GM21619 (cell line): ENCODE measurements at regions not wholly inside any gene's neighbourhood (a gene's known extent, or its start where the extent isn't known, plus 50 kb on each side); places are given as distances from the start of the nearest gene placed in this dataset.

Source experiments
- ATAC-seq: cut with Tn5 transposase; IDR thresholded peaks from one replicate; pipeline ENCODE4 v1.9.1; 2021; ENCODE audit not compliant: unreplicated experiment

DNA sequence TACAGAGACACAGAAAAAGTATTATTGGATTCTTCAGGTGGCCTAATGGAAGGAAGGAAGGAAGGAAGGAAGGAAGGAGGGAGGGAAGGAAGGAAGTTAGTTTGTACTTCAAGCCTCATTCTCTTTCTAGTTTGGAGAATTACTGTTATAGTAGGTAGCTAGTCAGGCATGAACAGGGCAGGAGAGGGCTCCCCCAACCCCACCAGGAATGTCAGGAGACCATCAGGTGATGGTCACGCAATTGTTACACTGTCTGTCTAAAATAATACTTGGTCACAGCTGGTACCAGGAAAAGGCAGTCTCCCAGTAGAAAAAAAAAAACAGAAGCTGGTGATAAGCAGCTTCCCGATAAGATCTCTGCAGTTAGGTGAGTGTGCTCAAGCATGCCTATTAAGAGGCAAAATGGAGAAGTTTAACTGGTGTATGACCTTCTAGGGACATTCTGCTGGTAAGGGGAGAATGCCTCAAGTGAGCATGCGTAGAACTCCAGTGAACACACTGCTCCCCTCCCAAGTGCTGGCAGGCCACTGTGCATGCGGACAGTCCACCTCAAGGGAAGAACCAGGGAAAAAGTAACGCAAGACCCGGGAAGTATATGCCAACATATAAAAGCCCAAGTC lies 358.4 kb upstream of the SOX5 start:
- ATAC-seq: no peak

DNA sequence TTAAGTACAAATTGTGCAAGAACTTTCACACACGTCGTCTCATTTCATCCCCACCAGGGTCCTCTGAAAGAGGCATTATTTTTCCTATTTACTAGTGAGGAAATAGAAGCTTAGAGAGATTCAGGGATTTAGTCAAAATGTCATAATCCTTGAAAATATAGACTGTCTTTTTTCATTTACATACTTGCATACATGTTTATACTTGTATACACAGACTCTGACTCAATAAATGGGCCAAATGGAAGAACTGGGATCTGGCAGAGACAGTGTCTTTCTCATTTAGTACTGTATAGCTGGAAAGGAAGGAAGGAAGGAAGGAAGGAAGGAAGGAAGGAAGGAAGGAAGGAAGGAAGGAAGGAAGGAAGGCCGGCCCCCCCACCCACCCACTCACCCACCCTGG lies 357.7 kb upstream of the SOX5 start:
- no peak for ATAC-seq

DNA sequence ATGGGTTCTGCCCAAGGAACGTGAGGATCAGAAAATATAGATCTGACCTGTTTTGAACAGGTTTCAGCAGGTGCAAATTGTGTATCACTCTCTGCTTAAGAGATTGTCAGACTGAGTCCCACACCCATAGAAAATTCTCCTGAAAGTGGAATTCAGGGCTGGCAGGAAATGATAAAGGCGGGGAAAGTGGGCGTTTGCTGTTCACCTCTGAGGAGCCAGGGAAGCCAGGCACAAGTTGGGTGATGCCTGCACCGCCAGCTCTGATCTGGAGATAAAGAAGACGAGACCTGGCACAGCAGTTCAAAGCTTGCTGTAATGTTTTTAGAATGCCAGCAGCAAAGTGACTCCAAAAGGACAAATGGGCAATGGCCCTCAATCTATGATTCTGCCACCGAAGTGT lies 356.5 kb upstream of the SOX5 start:
- ATAC-seq: no peak

DNA sequence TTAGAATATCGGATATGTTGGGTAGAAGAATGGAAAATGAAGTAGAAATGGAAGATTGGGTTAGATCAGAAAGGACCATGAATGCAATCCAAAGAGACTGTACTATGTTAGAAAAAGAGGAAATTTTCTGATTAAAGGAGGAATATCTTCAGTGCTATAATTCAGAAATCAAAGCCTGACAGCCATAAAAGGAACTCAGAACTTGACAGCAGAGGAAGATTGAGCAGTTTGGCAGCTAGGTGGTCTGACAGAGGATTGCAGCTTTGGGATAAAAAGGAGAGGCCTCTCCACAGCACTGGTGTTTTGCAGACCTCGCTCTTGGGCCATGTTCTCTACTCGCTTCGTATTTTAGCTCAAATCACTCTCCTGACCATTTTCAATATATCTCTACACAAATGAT lies 354.8 kb upstream of the SOX5 start:
- no peak for ATAC-seq

DNA sequence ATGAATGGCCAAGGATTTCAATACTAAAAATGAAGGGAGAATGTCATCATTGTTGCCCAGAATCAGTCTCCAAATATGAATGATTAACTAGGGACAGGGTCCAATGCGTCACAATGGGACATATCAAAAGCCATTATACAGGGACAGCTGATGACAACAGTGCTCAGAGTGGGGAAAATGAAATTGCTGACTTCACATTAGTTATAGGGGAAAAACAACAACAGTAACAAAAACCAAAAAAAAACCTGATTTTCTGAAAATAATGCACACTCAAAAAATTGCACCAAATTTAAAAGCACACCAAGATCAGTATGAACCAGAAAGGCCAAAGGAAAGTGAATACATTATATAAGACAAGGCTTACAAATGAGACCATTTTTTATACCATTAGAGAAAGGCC lies 353.2 kb upstream of the SOX5 start:
- ATAC-seq: no peak

DNA sequence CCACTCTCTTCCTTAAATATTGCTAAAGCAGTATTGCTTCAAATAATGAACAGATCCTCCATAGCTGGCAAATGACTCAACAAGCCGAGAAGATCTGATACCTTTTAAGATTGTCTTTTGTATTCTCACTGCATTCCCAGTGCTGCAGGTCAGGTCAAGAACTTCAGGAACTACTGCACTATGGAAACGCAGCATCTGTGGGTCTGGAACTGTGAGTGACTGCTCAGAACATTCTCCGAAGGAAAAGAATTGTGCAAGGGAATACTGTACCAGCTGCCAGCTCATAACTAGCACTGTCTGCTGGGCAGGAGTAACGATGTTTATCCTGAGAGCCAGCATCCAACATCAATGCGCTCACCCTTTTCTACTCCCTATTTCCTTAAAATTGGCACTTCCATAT lies 348.0 kb upstream of the SOX5 start:
- ATAC-seq: no peak

DNA sequence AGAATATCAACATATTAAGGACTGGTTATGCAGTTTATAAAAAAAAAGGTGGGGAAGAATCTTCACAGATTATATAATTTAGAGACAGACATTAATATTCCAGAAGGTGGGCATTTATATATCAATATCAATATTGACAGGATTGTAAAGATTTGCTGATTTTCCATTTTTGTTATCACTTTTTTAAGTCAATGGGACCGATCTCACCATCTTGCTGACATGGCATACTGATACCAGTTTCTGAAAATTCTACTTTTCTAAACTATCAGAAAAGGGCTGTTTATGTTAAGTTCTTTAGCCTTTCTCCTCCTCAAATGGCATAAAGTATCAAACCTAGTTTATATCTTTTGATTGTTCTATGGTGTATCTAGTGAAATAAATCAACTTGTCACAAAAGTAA lies 344.1 kb upstream of the SOX5 start:
- ATAC-seq: no peak

DNA sequence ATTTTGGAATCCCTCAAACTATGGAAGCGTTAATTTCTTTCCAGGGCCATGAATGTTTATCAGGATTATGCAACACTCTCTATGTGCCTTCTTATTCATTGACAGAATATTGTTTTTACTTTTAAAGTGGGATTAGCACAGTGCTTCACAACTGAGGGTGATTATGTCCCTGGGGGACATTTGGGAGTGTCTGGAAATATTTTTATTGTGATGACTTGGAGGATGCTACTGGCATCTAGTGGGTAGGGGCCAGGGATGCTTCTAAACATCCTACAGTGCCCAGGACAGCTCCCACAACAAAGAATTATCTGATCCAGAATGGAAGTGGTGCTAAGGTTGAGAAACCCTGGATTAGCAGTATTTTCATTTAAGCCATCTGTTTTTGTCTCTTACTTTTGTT lies 338.5 kb upstream of the SOX5 start:
- no peak for ATAC-seq

DNA sequence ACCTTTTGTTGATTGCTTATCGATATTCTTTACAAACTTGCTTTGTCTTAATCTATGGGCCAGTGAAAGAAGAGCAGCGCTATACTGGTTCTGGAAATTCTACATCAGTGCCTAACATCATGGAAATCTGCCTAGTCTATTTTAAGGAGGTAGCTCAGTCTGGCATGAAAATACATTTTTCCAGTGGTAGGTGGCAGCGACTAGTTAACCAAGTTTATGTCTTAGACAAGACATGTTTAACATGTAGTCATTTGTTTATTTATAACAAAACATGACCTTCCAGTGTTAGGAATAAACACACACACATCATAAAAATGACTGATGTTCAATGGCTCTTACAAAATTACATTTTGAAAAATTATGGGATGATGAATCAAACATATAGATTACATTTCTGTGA lies 336.0 kb upstream of the SOX5 start:
- no peak for ATAC-seq

DNA sequence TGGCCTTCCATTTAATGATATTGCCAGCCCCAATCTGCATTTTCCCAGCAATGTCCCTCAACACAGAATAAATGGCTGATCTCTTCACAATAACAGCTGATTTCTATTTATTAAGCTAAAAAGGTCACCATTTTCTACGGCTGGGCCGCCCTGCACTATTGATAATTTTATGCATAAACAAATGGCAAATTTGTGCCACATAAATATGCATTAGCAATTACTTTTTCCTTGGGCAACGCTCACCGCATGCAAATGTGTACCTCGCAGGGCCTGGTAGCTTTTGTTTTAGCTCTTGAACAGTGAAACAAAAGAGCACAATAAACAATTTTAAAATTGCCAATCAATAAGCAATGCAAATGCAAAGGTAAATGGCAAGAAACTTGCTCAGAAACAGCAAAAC lies 331.9 kb upstream of the SOX5 start:
- ATAC-seq: no peak

DNA sequence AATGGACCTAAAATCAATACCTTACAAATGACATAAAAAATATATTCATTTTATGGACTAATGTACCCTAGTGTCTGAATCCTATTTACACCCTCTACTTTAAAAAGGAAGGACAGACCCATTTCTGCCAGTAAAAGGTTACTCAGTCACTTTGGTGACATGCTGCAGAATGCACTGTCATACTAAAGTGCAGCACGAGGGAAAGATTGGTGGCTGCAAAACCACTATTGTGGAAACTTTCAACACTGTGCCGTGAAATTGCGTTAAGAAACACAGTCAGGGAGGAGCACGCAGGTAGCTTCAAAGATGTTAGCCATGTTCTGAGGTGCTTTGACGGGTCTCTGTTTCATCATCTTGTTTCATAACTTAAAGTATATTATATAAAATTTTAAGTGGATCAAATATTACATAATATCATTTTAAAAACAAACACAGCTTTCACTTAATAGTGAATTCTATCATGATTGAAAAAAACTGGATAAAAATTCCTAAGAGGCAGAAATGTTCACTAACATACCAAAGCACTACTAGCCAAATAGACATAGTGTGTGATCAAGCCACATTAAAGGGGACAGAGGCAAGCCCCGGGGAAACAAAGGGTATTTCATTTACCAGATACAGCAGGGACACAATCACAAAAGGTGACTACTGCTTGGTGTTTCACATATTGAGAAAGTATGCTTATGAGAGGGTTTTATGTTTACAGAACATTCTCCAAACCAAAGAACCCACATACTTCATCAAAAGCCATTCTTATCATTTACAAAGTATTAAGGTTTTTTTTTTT lies 330.8 kb upstream of the SOX5 start:
- ATAC-seq: no peak

DNA sequence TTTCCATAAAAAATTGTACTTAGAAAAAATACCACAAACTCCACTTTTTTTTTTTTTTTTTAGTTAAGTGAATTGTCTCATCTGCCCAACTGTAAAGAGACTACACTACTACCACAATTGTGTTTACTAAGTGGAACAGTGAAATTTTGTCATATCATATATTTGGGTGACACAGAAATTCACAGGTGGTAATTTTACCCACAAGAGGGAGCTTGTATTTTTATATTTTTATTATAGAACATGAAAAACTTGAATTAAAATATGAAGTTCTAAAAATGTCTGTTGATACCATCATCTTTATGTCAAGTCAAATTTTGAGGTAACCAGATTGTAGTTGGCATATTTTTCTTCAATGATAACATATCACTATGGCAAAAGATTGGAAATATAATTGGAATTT lies 329.4 kb upstream of the SOX5 start:
- ATAC-seq: no peak

DNA sequence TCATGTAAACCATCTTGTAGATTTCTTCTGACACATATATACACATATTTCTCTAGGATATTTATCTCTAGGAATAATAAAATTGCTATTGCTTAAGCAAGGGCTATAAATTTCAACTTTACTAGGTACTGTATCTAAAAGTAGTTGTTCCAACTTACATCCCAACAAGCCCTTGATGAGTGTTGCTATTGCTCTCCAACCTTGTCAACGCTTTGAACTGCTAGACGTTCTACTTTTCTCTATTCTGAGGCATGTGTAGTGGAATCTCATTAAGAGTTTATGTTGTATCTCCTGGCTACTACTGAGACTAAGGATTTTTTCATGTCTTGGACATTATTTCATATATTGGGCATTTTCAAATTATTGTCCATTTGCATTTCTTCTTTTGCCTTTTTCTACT lies 321.5 kb upstream of the SOX5 start:
- ATAC-seq: no peak

DNA sequence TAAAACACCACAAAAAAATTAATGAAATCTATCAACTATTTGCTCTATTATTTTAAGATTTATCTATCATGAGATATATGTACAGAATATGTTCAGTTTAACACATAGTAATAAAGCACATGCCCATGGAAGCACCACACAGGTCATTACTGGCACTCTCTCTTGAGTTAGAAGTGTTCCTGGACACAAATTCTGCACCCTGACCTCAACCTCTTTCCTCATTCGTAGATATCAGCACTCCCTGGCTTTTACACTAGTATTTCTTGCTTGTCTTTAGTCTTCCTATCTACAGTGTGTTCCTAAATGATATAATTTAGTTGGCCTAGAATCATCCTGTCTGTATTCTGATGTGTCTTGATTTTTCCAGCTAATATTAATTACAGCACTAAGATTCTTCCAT lies 321.0 kb upstream of the SOX5 start:
- ATAC-seq: no peak

DNA sequence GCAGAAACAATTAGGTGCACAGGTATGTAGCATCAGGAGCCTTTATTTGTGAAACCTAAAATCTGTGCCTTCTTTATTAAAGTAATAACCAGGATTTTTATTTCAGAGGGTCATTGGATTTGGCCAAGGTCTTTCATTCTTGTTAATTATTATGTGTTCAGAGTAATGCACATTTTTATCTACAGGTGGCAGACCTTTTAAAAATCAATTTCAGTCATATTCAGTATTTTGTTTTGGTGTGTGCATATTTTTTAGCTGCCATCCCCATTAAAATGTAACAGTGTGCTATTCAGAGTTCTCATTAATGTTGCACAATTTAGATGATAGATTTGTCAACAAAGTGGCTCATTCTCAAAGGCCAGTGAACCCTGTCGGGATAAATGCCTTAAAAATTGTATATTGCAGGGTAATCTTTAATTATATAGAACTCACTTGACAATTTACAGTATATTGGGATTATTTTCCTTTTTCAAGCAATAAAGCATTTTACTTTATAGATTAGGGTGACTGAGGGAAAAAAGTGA lies 319.3 kb upstream of the SOX5 start:
- ATAC-seq: no peak

DNA sequence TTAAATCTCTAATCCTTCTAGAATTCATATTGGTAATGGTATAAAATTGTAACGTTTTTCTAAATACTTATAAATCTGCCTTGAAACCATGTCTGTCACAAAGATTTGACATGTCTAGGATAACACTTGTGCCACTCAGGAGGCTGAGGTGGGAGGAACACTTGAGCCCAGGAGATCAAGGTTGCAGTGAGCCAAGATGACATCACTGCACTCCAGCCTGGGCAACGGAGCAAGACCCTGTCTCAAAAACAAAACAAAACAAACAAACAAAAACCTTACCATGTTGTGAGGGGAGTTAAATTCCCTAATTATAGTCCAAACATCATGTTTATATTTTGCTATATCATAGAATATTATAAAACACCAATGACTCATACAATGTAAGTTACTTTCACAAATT lies 317.5 kb upstream of the SOX5 start:
- ATAC-seq: no peak

DNA sequence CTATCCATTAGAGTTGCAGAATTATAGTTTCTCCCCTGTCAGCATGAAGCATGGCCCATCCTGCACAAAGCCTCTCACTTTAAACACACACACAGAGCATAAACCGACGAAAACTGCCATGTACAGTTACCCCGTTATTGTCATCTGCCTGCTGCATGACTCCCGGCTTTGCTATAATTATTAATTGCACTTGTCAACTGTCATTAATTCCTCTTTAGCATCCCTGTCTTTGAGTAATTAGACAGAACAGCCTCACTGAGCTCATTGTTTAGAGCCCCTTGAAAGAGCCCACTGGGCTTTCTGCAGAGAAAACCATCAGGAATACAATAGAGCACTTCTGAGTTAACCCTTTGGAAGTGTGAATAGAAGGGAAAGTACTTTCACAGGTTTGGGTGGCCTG lies 307.2 kb upstream of the SOX5 start:
- ATAC-seq: no peak

DNA sequence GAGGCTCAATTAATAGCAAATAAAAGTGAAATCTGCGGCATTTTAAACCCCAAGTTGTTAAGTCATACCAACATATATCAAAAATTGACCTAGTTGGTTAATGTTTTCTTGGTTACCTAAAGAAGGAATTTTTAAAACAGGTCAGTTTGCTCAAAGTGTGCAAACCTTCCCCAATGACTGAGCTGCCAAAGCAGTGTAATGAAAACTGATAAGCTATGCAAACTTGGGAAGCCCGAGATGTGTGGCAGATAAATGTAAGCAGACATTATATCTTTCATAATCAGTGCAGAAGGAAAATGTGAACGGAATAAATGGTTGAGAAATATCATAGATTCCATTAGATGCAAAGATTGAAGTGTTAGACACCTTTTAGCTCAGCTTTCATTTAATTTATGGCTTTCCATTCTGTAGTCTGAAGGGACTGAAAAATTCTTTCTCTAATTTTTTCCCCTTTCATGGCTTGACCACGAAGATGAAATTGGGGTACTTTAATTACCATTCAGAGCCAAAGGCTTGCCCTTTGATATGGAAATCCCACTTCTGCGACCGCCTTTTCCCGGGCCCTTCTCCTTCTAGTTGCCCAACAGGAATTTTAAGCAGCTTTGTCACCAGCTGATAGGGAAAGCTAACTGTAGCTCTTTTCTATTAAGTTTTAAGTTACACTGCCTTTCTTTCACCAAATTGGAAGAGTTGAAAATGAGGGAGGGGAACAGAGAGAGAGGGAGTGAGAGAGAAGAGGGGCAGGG lies 306.6 kb upstream of the SOX5 start:
- no peak for ATAC-seq

DNA sequence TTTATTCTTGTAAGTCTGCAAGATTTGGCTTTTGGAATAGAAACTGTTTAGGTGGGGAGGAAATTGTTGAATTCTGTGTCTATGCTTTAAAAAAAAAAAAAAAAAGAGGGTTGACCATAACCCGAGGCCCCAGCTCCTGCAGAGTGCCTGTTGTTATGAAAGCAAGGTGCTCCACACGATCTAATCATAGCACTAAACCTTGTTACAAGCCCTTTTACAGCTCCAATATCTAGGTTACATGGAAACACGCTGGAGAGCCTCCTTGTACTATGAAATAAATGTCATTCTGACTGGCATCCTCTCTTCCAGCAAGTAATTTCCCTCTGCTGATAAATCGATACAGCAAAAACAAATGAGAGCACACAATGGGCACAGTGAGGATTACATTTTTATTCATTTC lies 303.1 kb upstream of the SOX5 start:
- no peak for ATAC-seq

DNA sequence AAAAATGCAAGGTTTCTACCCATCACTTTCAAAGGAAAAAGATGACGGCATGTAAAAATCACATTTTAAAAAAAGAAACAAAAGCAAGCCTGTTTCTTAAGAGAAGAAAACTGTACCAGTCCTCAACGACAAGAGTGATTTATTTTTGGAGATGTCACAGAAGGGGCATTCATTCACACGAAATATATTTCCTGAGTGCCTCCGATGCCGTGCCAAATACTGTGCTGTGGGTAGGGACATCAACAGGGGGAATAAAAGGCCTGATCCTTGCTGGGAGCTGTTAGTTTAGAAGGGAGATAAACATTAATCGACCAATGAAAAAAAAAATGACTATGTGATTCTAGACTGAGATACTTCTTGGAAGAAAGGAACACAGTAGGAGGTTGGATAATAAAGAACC lies 297.5 kb upstream of the SOX5 start:
- ATAC-seq: no peak

DNA sequence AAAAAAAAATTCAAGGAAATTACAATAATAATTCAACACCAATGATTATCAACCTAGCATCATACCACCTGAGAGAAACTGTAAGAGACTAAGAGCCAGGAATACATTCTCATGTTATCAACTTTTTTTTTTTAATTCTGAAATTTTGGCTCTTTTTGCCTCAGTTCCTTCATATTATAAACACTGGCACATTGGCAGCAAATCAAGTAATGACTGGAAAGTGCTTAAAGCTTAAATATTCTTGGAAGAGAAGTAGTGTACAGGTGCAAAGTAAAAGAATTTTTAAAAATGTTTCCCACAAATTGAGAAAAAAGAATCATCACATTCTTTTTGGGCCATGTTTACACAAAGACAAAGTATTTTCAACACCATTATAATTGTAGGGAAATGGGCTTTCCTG lies 296.9 kb upstream of the SOX5 start:
- no peak for ATAC-seq

DNA sequence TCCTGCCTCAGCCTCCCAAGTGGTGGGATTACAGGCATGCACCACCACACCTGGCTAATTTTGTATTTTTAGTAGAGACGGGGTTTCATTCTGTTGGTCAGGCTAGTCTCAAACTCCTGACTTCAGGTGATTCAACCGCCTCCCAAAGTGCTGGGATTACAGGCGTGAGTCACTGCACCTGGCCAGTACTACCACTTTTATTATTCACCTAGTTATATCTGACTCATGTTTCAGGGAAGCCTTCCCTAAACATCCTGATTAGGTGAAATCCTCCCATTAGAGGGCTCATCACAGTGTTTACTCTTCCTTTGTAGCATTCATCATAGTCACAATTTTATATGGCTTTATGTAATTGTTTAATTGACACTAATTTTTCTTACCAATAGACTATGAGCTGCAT lies 295.3 kb upstream of the SOX5 start:
- ATAC-seq: no peak
